CMK (cell line): ENCODE measurements at regions not wholly inside any gene's neighbourhood (a gene's known extent, or its start where the extent isn't known, plus 50 kb on each side); places are given as distances from the start of the nearest gene placed in this dataset.
"Not testable (repeated sequence)": the region's sequence is repeated elsewhere in the genome, so short reads cannot be mapped to it uniquely, and the experiment has no call there.

Experiments
- DNase-seq: peaks from one replicate; pipeline ENCODE4 v3.0.0-alpha.2; 2010; ENCODE audit warnings: low read depth

DNA sequence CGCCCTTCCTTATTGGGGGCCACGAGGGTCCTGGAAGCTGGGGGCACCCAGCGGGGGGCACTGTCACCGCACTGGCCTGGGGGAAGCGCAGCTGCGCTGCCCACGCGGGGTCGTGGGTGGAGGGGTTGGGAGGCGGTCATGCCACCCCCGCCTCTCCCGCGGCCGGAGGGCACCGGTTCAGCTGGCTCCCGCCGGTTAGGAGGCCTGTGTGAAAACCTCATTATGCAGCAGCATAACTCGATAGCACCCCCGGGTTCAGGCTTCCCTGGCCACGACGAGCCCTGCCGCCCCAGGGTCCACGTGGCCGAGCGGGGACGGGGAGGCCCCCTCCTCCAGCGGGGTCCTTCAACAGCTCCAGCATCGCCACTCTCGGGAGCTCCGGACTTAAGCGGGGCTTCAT lies 91.2 kb upstream of the ERCC6L2 start:
- no peak for DNase-seq

DNA sequence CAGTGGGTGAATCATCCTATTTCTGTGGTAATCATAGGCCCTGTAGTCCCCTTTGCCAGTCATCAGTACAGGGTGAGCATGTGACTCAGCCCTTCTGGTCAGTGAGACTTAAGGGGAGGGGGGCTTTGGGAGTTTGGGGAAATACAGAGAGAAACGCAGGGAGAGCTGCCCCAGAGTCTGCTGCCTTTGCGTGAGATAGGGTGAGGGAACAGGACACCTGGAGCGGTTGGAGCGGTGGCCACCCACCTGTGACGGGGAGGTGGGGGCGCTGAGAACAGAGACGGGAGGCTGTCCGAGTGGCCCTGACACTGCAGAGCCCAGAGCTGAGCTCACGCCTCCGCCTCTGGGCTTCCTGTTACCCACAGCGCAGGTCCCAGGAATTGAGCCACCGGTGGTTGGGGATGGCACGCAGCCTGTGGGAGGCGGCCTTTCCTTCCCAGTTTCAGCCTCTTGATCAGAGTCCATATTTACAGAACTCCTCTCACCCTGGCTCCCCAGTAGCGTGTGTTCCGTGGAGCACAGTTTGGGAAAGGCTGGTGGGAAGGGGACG lies 92.0 kb upstream of the ERCC6L2 start:
- DNase-seq, result no peak

DNA sequence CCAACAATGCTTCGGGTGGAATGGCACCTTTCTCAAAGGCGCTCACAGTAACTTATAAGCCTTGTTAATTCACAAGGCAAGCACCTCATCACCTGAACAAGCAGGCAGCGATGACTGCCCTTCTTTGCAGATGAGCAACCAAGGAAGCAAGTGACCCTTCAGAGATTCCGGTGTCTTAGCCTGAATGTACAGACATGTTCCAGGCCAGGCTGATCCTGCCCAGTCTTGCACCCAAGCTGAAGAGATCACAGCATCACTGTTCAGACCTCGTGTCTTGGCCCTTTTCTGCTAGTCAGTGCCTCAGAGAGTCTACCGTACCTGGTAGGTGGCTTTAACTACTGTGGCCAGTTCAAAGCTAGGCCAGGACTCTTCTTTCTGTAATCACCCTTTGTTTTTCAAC lies 94.7 kb upstream of the ERCC6L2 start:
- no peak for DNase-seq

DNA sequence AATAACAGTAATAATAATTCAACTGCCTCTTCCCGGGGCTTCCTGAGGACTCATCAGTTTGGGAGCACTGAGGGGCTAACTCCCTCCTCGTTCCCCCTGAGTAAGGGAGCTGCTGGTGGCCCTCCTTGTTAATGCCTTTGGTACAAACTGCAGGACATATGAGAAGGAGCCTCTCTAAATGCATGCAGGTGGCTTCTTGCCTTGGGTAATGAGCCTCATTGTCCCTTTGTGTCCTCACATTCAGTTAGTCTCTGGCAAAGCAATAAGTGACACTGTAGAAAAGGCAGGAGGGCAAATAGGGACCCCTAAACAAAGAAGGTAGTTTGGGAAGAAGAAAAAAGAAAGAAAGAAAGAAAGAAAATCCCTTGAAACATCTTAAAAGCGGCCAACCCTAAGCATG lies 95.4 kb upstream of the ERCC6L2 start:
- no peak for DNase-seq

DNA sequence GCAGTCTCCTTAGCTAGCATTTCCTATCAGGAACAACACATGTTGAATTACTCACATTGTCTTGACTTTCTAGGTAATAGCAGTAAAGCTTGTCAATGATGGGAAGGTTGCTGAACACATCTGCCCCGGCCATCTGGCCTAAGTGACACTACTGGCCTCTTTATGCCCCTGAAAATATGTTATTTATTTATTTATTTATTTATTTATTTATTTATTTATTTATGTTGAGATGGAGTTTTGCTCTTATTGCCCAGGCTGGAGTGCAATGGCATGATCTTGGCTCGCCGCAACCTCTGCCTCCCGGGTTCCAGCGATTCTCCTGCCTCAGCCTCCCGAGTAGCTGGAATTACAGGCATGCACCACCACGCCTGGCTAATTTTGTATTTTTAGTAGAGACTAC lies 95.9 kb upstream of the ERCC6L2 start:
- not testable (repeated sequence) for DNase-seq

DNA sequence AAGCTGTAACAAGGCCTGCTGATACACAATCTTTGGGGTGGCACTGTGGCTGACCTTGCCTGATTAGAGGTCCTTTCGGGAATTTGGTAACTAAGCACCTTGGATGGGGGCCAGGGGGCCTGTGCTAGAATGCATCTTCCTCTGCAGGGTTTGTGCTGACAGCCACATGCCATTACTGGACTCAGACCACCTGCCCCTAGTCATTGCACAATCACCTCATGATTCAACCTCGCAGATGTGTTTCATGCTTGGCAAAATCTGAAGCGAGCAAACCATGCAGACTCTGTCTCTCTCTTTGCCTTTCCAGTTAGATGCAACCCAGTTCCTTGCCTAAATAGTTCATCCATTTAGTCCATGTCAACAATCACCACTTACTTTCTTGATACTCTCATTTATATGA lies 96.5 kb upstream of the ERCC6L2 start:
- no peak for DNase-seq

DNA sequence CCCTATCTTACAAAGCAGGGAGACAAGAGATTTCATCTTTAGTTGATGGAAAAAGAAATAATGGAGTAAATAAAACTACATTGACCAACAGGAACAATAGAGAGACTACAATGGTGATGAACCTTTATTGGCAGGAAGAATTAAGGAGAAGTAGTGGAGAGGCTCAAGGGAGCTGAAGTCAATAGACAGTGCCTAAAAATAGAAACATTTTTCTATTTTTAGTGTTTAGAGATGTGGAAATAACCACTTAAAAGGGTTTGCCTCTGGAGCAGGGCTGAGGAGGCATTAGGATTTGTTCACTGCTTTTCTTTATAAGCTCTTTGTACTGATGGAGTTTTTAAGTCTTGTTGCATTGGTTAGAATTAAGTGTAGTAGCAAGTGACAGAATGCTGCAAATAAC lies 98.4 kb upstream of the ERCC6L2 start:
- no peak for DNase-seq

DNA sequence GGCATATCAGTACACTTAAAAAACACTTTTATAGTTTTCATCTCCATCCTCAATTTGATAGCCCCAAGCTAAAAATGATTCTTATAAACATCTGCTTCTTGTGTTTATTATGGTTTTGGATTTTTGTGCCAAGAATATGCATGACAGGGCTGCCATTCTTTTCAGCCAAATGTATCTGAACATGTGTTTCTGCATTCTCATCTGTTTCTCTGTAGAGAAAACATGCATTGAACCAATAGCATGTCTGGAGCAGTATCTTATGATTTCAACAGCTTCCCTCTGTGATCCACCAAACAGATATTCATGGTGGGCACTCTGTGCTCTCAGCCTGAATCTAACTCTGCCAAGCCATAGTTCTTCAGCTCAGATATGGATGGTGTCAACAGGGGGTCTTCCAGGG lies 99.3 kb upstream of the ERCC6L2 start:
- DNase-seq, result no peak

DNA sequence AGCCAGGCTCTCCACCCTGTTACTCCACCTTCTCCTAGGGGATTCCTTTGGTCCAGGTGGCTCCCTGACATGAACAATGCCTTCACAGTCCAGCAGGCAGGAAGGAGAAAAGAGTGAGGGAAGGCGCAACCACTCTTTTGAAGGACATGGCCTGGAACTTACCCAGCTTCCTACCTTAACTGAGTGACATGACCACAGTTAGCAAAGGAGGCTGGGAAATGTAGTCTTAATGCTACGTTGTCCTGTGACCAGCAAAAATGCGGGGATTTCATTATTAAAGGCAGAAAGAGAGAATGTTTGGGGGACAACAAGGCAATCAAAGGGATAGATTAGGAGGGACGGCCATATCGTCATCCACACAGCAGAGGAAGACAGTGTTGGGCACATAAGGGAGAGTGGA lies 100.3 kb upstream of the ERCC6L2 start:
- DNase-seq, result no peak

DNA sequence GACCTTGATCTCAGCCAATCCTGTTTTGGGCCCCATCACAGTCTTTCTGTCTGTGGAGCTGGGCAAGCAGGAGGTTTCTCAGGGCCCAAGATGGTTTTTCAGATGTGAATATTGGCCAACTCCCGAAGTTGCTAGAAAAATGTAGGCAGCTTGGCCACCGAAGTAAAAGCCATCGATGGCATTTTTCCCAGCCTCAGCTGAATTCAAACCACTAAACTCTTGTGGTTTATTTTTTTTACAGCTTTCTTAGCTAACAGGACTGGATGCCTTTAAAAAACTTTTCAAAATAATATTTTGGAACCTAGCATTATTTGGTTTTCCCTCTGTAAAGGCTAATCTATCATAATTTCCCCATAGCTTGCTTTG lies 102.5 kb upstream of the ERCC6L2 start:
- no peak for DNase-seq

DNA sequence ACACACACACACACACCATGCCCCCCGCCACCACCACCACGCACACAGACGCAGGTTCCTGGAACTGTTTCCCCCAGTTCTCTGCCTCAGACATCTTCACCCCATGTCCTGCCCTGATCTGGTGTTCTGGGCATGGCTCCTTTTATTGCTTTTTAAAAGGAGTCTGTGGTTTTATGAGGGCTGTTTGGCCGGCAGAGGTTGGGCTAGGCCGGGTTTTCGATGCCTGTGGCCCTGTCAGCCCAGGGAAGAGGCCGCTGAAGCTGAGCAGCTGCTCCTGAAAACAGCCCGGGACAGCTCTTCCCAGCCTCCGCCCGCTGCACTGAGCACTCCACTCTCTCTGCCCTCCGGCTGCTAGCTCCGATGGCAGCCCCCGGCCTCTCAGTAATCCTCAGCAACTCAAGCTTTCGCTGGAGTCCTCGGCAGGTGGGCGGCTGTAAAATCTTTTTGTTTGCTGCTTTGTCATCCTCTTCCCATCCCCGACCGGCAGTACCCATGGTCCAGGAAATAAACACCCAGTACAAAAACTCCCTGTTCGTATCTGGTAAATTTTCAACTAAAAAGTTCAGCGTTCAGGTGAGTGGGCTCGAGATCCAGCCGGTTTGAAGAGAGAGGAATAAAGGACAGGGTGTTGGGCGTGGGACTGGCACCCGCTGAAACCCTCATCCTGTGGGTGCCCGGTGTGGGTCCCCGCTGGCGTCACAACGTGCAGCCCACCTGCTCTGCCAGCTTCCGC lies 103.0 kb upstream of the ERCC6L2 start:
- no peak for DNase-seq

DNA sequence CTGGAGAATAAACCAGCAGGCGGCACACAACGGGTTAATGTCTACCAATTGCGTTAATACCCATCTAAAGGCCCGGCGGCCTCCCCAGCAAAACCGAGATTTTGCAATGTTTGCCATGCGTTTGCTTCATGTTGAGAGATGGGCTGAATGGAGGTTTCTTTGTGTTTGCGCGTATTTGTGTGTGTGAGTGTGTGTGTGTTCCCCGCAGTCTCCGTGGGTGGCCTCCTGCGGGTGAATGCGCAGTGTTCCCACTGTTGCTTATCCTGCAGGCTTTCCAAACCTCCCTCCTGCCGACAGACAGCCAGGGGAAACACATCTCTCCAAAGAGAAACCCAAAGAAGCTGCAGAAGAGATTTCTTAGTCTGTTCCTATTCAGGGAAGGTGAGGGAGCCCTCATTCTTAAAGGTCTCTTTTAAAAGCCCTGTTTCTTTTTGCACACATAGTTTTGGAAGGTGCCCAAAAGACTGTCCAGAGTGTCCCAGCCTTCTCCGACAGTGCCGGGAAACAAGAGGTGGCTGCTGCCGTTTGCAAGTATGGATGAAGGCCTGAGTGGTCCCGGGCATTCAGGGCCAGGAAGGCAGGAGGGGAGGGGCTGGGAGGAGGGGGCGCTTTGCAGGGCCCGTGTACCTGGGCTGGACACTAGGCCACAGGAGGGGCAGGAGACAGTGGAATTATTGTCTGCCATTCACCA lies 103.8 kb upstream of the ERCC6L2 start:
- no peak for DNase-seq

DNA sequence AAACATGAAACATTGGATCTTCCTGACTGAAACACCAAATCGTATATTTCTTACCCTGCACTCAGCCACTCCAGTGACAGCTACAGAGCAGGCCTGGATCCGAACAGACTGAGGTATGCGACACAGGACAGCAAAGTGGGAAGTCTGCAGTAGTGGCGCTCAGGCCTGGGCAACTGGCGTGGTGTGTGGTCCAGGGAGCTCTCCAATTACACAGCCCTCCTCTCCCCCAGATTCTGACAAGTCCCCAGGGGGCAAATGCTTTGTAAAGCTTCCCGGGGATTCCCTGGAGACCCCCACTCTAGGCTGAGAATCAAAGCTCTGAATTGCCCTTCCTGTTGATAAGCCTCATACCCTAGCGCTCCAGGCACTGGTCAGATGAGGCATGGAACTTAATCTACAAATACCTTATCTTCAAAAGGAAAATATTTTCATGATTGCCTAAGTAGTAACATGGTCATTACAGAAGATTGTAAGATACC lies 104.8 kb upstream of the ERCC6L2 start:
- DNase-seq, result no peak

DNA sequence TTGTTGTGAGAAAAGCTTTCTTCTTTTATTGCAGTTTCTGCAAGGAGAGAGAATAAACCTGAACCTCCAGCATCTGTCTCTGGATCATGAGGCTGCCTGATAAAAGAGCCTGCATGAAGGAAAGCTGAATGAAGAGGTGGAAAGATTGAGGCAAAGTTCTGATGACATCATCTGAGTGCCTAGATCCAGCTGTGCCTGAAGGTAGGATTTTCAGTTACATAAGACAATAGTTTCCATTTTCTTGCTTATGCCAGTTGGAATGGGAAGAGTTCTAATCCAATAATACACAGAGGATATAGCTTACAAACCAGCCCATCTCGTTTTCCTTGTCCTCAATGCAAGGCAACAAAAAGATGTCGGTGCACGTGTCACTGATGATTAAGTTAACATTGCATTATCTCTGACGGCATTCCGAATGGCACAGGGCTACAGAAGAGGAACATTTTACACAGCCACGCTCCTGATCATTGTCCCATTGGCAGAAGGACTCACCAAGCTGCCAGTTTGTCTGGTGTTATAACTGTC lies 105.5 kb upstream of the ERCC6L2 start:
- no peak for DNase-seq

DNA sequence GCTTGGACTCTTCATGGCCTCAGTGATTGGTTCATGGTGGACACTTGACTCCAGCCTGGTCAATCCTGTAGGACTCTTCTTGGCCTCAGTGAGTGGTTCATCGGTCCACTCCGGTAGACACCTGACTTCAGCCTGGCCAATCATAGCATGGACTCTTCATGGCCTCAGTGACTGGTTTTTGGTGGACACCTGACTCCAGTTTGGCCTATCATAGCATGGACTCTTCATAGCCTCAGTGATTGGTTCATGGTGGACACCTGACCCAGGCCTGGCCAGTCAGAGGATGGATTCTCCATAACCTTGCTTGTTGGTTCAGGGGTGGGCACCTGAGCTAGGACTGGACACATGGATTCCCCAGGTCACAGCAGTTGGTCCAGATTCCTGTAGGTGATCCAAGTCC lies 106.0 kb upstream of the ERCC6L2 start:
- DNase-seq, result no peak

DNA sequence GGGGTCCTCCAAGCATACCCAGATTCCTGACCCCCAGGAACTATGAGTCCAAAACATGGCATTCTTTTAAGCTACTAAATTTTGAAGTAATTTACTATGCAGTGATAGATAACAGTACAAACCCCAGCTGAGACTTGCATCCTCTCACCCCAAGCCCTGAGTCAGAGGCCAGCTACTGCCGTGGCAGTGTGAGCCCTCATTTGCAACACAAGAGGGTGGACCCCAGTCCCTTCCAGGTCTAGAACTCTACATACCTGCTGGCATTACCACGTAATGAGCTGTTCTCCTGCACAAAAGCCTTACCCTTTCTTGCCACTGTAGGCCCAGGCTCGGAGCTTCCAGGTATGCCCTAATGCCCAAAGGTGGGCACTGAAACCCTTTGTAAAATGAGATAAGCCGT lies 108.6 kb upstream of the ERCC6L2 start:
- no peak for DNase-seq

DNA sequence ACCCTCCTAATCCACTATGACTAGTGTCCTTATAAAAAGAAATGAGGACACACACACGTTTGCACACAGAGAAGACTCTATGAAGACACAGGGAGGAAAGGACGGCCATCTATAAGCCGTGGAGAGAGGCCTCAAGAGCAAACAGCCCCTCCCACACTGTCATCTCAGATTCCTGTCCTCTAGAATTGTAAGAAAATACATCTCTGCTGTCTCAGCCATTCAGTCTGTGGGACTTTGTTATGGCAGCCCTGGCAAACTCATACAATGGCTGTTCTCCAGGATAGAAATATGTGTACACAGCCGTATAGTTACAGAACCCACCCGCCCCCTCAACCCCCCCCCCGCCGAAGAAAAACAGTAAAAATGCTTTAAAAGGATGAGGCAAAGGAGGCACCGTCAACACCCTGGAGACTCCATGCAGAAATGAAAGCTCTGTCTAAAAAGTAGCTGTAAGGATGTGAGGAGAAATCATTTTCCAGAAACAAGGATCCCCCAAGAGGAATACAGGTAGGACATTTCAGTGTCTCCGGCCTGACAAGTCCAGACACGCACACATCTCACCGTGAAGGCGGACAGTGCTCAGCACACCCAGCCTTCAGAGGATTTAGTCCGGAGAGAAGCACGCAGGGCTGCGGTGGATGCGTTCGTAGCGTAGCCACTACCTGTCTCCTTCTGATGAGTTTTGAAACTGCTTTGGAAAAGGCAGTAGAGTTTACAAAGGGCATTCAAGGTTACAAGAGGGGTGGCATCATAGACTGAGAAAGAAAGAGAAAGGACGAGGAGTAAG lies 110.8 kb upstream of the ERCC6L2 start:
- no peak for DNase-seq

DNA sequence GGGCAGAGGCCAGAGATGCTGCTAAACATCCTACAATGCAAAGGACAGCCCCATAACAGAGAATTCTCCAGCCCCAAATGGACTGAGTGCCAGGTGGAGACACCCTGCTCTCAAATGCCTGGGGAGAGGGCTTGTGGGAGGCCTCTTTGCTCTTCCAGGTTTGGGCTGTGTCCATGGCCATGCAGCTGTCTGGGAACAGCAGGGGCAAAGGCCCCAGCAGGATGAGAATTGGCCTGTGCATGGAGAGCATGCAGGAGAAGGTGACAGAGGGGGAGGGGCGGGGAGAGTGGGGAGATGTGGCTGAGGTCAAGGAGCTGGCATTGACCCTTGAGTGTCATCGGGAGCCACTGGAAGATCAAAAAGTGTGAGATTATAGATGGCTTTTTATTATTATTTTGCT lies 111.5 kb upstream of the ERCC6L2 start:
- DNase-seq, result no peak

DNA sequence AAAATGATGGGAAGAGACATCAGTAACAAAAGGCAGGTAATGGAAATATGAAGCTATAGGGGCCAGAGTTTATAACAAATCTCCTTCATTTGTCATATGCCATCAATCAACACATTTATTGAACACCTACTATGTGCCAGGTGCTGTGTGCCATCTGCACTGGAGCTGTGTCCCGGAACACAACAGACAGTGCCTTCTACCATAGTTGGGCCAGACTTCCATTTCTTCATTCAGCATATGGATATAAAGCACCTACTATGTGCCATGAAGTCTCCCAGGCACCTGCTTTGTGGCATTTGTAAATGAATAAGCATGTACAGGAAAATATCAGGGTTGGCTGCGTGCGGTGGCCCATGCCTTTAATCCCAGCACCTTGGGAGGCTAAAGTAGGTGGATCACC lies 112.5 kb upstream of the ERCC6L2 start:
- DNase-seq, result no peak

DNA sequence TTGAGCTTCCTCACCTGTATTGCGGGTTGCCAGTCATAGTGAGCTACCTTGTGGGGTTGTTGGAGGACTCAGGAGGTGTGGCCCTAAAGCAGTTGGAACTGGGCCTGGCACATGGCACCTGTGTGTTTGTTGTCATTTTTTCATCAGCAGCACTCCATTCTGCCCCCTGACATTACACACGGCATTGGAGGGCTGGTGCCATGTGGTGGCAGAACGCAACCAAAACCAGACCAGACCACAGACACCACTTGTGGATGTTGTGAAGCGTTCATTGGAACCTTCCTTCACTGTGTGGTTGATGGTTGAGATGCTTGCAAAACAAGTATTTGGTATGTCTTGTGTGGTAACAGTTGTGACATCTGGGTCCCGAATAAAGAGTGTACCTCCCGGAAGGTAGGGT lies 113.2 kb upstream of the ERCC6L2 start:
- DNase-seq, result no peak

DNA sequence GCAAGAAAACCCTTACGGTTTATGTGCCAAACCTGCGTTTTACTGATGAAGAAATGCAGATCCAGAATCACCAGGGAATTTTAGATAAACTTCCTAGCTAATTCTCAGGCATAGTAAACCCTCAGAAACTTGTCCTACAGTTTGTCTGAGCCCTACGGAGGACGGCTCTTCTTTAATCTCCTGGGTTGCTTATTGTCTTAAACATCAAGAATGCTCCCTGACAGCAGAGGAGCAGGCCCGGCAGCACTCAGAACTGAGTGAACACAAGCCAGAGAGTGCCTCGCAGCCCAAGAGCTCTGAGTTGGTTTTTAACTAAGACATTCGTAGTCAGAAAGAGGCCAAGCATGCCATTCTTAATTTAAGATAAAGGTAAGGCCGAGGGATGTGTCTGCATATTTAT lies 114.7 kb upstream of the ERCC6L2 start:
- no peak for DNase-seq

DNA sequence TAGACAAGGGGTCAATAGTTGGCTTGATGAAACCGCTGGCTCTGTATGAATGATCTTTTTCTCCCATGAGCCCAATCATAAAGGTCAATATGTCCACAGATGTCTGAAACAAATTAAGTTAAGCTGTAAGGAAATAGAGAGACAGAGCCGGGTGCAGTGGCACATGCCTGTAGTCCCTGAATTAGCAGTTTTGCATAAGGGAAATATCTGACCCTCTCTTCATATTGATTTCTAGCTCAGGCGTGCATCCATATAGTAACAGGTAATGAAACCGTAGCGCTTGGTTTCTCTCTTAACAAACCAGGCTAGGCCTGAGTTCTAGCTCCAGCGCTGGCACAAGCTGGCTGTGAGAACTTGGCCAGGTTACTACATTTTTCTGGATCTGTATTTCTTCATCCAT lies 118.1 kb upstream of the ERCC6L2 start:
- DNase-seq, result no peak

DNA sequence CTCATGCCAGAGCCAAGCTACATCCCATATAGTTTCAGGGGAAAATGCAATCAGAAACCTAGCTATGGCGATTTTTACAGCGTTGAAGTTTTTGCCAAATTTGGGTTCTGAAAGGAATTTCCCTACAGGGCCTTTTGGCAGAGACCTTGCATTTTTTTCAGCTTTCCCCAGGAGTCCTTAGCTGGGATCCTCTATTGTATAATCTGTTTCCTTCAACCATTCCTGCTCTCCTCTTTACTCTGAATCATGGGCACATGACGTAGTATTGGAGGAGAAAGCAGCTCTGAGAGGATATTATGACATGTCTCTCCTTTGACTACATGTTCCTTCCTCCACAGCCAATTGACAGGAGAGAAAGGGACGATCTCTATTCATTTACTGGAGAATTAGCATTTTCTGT lies 118.5 kb upstream of the ERCC6L2 start:
- DNase-seq, result no peak
